Neural cell (in vitro differentiated cells): ENCODE measurements at regions not wholly inside any gene's neighbourhood (a gene's known extent, or its start where the extent isn't known, plus 50 kb on each side); places are given as distances from the start of the nearest gene placed in this dataset.

Experiments used
- H2AFZ ChIP-seq: fragments of 200-600, 300-800 bp; sonication (generic), shearing (Covaris generic); 2 replicates; pipeline ENCODE4 v1.6.0; 2014; ENCODE audit warnings: low read depth, mild to moderate bottlenecking, antibody characterized with exemption, low read length, moderate library complexity
- H3F3A ChIP-seq: fragments of 200-600 bp; shearing (Covaris generic); 2 replicates; pipeline ENCODE4 v1.6.1; 2016; ENCODE audit warnings: mild to moderate bottlenecking, moderate library complexity, mixed read lengths, antibody characterized with exemption, low read length; ENCODE audit not compliant: insufficient read depth, poor library complexity, severe bottlenecking
- H3K27ac ChIP-seq: fragments of 200-600, 300-800 bp; sonication (generic), shearing (Covaris generic); 2 replicates; pipeline ENCODE4 v1.5.1; 2014; ENCODE audit warnings: mild to moderate bottlenecking, low read length, moderate library complexity
- H3K27me3 ChIP-seq: fragments of 300-800, 200-600 bp; sonication (generic), shearing (Covaris generic); 2 replicates; pipeline ENCODE4 v1.6.0; 2014; ENCODE audit warnings: mild to moderate bottlenecking, low read depth, low read length, moderate library complexity; ENCODE audit not compliant: insufficient read depth
- H3K36me3 ChIP-seq: fragments of 300-800, 200-600 bp; sonication (generic), shearing (Covaris generic); 2 replicates; pipeline ENCODE4 v1.5.1; 2014; ENCODE audit warnings: mild to moderate bottlenecking, antibody characterized with exemption, low read length, moderate library complexity; ENCODE audit not compliant: insufficient read depth
- H3K4me2 ChIP-seq: fragments of 300-800, 200-600 bp; sonication (generic), shearing (Covaris generic); 2 replicates; pipeline ENCODE4 v1.6.0; 2014; ENCODE audit warnings: mild to moderate bottlenecking, low read length
- H3K4me3 ChIP-seq: fragments of 300-800, 200-600 bp; sonication (generic), shearing (Covaris generic); 2 replicates; pipeline ENCODE4 v1.5.1; 2014; ENCODE audit warnings: mild to moderate bottlenecking, low read length, moderate library complexity
- H3K79me2 ChIP-seq: fragments of 200-600 bp; shearing (Covaris generic); replicated peaks from 2 replicates; pipeline ENCODE4 v1.6.0; 2014; ENCODE audit warnings: mild to moderate bottlenecking, low read length, moderate library complexity; ENCODE audit not compliant: insufficient read depth
- H3K9ac ChIP-seq: fragments of 300-800, 200-600 bp; sonication (generic), shearing (Covaris generic); 2 replicates; pipeline ENCODE4 v1.6.1; 2016; ENCODE audit warnings: mild to moderate bottlenecking, low read length, mixed read lengths
- H3K9me2 ChIP-seq: fragments of 200-600 bp; shearing (Covaris generic); 2 replicates; pipeline ENCODE4 v1.6.1; 2016; ENCODE audit warnings: mild to moderate bottlenecking, low read length, mixed read lengths; ENCODE audit not compliant: insufficient read depth
- H3K9me3 ChIP-seq: fragments of 200-600, 300-800 bp; sonication (generic), shearing (Covaris generic); 2 replicates; pipeline ENCODE4 v1.6.1; 2016; ENCODE audit warnings: mild to moderate bottlenecking, mixed run types, low read length, moderate library complexity, mixed read lengths
- H4K20me1 ChIP-seq: fragments of 200-600 bp; shearing (Covaris generic); 2 replicates; pipeline ENCODE4 v1.6.1; 2016; ENCODE audit warnings: mild to moderate bottlenecking, mixed run types; ENCODE audit not compliant: insufficient read depth
- EP300 ChIP-seq: fragments of 450-650 bp; conservative IDR thresholded peaks from 2 replicates; pipeline ENCODE4 v1.6.1; 2014; ENCODE audit warnings: antibody characterized with exemption, mild to moderate bottlenecking, moderate library complexity; ENCODE audit not compliant: poor library complexity, severe bottlenecking
- EZH2 ChIP-seq: fragments of 200-600, 300-800 bp; shearing (Covaris generic), sonication (generic); IDR thresholded peaks from 2 replicates; pipeline ENCODE4 v1.6.1; 2014; ENCODE audit warnings: antibody characterized with exemption, low read length, borderline replicate concordance, mild to moderate bottlenecking; ENCODE audit not compliant: insufficient read depth, poor library complexity, severe bottlenecking
- MXI1 ChIP-seq: fragments of 450-650 bp; conservative IDR thresholded peaks from 2 replicates; pipeline ENCODE4 v1.6.1; 2014; ENCODE audit warnings: antibody characterized with exemption, mild to moderate bottlenecking; ENCODE audit not compliant: poor library complexity, severe bottlenecking
- POLR2AphosphoS5 ChIP-seq: IDR thresholded peaks from 2 replicates; pipeline ENCODE4 v1.6.1; 2012
- RAD21 ChIP-seq: fragments of 450-650 bp; conservative IDR thresholded peaks from 2 replicates; pipeline ENCODE4 v1.6.1; 2014; ENCODE audit warnings: antibody characterized with exemption, mild to moderate bottlenecking, moderate library complexity
- REST ChIP-seq: IDR thresholded peaks from 2 replicates; pipeline ENCODE4 v1.6.1; 2012; ENCODE audit warnings: borderline replicate concordance
- SMC3 ChIP-seq: fragments of 450-650 bp; conservative IDR thresholded peaks from 2 replicates; pipeline ENCODE4 v1.6.1; 2014; ENCODE audit warnings: antibody characterized with exemption, mild to moderate bottlenecking, moderate library complexity; ENCODE audit not compliant: poor library complexity
- TAF1 ChIP-seq: IDR thresholded peaks from 2 replicates; pipeline ENCODE4 v1.6.1; 2012; ENCODE audit warnings: low read depth
- TF ChIP-seq, protein P1 (sequence below): fragments of 450-650 bp; IDR thresholded peaks from 2 replicates; pipeline ENCODE4 v1.5.1; 2014; ENCODE audit warnings: antibody characterized with exemption, mild to moderate bottlenecking, moderate library complexity; ENCODE audit not compliant: poor library complexity, severe bottlenecking

GRCh38 chr17:71011391-71011790, 842.1 kb downstream of the KCNJ2 start:
- Histone ChIP-seq H3K4me2 (no peak overlapping the region), H3F3A (no peaks in the 10 kb centered on the region), H3K9ac (no peak overlapping the region), H4K20me1 (no peaks in the 10 kb centered on the region), H3K4me3 (no peak overlapping the region), H3K9me2 (no peaks in the 10 kb centered on the region), H3K27me3 (no peaks in the 10 kb centered on the region), H3K27ac (no peak overlapping the region), H3K79me2 (no peaks in the 10 kb centered on the region), H2AFZ (no peak overlapping the region), H3K9me3 (no peaks in the 10 kb centered on the region), H3K36me3 (no peaks in the 10 kb centered on the region)
- no peak for TF ChIP-seq POLR2AphosphoS5

DNA sequence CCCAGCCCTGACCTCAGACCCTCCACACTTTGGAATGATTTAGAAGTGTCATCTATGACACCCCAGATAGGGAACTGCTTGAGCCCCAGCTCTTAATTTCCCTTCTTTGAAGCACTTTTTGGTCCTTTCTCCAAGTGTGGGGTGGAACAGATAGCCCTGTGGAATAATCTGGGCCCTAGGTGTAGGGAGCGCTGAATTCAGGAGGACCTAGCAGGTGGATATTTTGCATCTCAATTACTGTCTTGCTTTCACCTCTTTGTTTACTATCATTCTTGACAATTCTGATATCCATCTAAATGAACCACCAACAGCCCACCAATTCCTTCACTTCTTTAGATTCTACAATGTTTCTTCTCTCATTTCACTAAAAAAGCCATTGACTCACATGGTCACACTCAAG, 850.4 kb downstream of the KCNJ2 start:
- Histone ChIP-seq H3K9me2 (no peaks in the 10 kb centered on the region), H3K9me3 (no peaks in the 10 kb centered on the region), H4K20me1 (no peaks in the 10 kb centered on the region), H3K27ac (no peak overlapping the region), H3K4me2 (no peak overlapping the region), H2AFZ (no peak overlapping the region), H3K9ac (no peak overlapping the region), H3F3A (no peaks in the 10 kb centered on the region), H3K36me3 (no peaks in the 10 kb centered on the region), H3K27me3 (no peaks in the 10 kb centered on the region), H3K79me2 (no peaks in the 10 kb centered on the region), H3K4me3 (no peak overlapping the region)
- no peak for TF ChIP-seq RAD21
- TF ChIP-seq, protein P1, sequence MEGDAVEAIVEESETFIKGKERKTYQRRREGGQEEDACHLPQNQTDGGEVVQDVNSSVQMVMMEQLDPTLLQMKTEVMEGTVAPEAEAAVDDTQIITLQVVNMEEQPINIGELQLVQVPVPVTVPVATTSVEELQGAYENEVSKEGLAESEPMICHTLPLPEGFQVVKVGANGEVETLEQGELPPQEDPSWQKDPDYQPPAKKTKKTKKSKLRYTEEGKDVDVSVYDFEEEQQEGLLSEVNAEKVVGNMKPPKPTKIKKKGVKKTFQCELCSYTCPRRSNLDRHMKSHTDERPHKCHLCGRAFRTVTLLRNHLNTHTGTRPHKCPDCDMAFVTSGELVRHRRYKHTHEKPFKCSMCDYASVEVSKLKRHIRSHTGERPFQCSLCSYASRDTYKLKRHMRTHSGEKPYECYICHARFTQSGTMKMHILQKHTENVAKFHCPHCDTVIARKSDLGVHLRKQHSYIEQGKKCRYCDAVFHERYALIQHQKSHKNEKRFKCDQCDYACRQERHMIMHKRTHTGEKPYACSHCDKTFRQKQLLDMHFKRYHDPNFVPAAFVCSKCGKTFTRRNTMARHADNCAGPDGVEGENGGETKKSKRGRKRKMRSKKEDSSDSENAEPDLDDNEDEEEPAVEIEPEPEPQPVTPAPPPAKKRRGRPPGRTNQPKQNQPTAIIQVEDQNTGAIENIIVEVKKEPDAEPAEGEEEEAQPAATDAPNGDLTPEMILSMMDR: no peak
- TF ChIP-seq SMC3: no peak
- TF ChIP-seq EP300: no peak
- no peak for TF ChIP-seq TAF1
- no peak for TF ChIP-seq POLR2AphosphoS5
- TF ChIP-seq EZH2: no peak

- Histone ChIP-seq H3K27me3 (no peaks in the 10 kb centered on the region), H3F3A (no peaks in the 10 kb centered on the region), H3K27ac (no peak overlapping the region), H3K9ac (no peak overlapping the region), H3K36me3 (no peaks in the 10 kb centered on the region), H3K9me2 (no peaks in the 10 kb centered on the region), H4K20me1 (no peaks in the 10 kb centered on the region), H3K4me2 (no peak overlapping the region), H3K9me3 (no peaks in the 10 kb centered on the region), H3K4me3 (no peak overlapping the region), H2AFZ (no peak overlapping the region), H3K79me2 (no peaks in the 10 kb centered on the region)
- TF ChIP-seq MXI1 (no peak), POLR2AphosphoS5 (no peak), EZH2 (no peak), TAF1 (no peak), EP300 (no peak), SMC3 (no peak), REST (no peak), RAD21 (no peak)
- TF ChIP-seq, protein P1: no peak
Measured at GRCh38 chr17:71022758-71023157, 853.4 kb downstream of the KCNJ2 start.
